B cell (primary cell): ENCODE measurements at regions not wholly inside any gene's neighbourhood (a gene's known extent, or its start where the extent isn't known, plus 50 kb on each side); places are given as distances from the start of the nearest gene placed in this dataset.
"Not testable (repeated sequence)": the region's sequence is repeated elsewhere in the genome, so short reads cannot be mapped to it uniquely, and the experiment has no call there.

Source experiments
- ATAC-seq: fragments of 200-7000 bp; cut with Tn5 transposase; one replicate; pipeline ENCODE4 v1.10.0; 2021; ENCODE audit warnings: low read depth, mild to moderate bottlenecking, moderate number of reproducible peaks, moderate library complexity
- CTCF ChIA-PET: fragments of 350-600 bp; sonication (Branson Sonifier 250); formaldehyde crosslinking; loops from one replicate; lab custom pipeline; 2021; ENCODE audit warnings: antibody characterized with exemption, inconsistent platforms; lab: Charles Lee
- POLR2A ChIA-PET: fragments of 350-600 bp; sonication (Branson Sonifier 250); formaldehyde crosslinking; loops from one replicate; lab custom pipeline; 2021; ENCODE audit warnings: antibody characterized with exemption; lab: Charles Lee
- DNase-seq: peaks from one replicate; pipeline ENCODE4 v3.0.0; 2013
- H2AFZ ChIP-seq: 2 replicates; pipeline ENCODE4 v1.6.1; 2012; ENCODE audit warnings: mild to moderate bottlenecking, low read depth, low read length; ENCODE audit not compliant: insufficient read depth, poor library complexity, severe bottlenecking
- H3K27ac ChIP-seq, 2 donors: 1 replicate in 1 of 2; 2 replicates in 1 of 2; pipeline ENCODE4 v1.5.1; 2012 to 2013; ENCODE audit warnings: low read length in 2 of 2, mild to moderate bottlenecking in 2 of 2, moderate library complexity in 1 of 2
- H3K27me3 ChIP-seq, 4 experiments: fragments of 200-600 bp in 1 of 4; sonication (generic) in 1 of 4; replicated peaks in 1 of 4; 1 replicate in 2 of 4; 2 replicates in 2 of 4; pipeline versions ENCODE4 v1.6.1 to v1.7.0; 2013 to 2016; ENCODE audit warnings: low read length in 3 of 4, mild to moderate bottlenecking in 2 of 4, mixed read lengths in 1 of 4, moderate library complexity in 1 of 4; ENCODE audit not compliant: insufficient read depth in 4 of 4, control insufficient read depth in 3 of 4; ENCODE audit errors: control extremely low read depth in 1 of 4
- H3K36me3 ChIP-seq, 2 experiments: replicated peaks in 1 of 2; 1 replicate in 1 of 2; 2 replicates in 1 of 2; pipeline versions ENCODE4 v1.6.1 to v1.7.1; 2013; ENCODE audit warnings: low read length in 1 of 2; ENCODE audit not compliant: insufficient read depth in 2 of 2, control insufficient read depth in 1 of 2; ENCODE audit errors: control extremely low read depth in 1 of 2, extremely low read depth in 1 of 2
- H3K4me1 ChIP-seq, 2 donors: fragments of 200-600 bp in 1 of 2; sonication (generic) in 1 of 2; 1 replicate in 1 of 2; 2 replicates in 1 of 2; pipeline versions ENCODE4 v1.5.1 to v1.6.1; 2013 to 2017; ENCODE audit warnings: low read length in 2 of 2; ENCODE audit not compliant: control insufficient read depth in 2 of 2, insufficient read depth in 2 of 2
- H3K4me2 ChIP-seq: replicated peaks from 2 replicates; pipeline ENCODE3; 2012; ENCODE audit warnings: mild to moderate bottlenecking, low read depth, low read length; ENCODE audit not compliant: poor library complexity, severe bottlenecking
- H3K4me3 ChIP-seq, 5 experiments: fragments of 200-600 bp in 1 of 5; sonication (generic) in 1 of 5; 1 replicate in 3 of 5; 2 replicates in 2 of 5; pipeline versions ENCODE4 v1.5.1 to v1.7.0; 2011 to 2016; ENCODE audit warnings: low read length in 4 of 5, mild to moderate bottlenecking in 4 of 5, low read depth in 2 of 5, control low read depth in 1 of 5, moderate library complexity in 1 of 5; ENCODE audit not compliant: insufficient read depth in 1 of 5; ENCODE audit errors: control extremely low read depth in 1 of 5, extremely low read depth in 1 of 5
- H3K79me2 ChIP-seq: fragments of 200-600 bp; sonication (generic); one replicate; pipeline ENCODE4 v1.6.0; 2016; ENCODE audit warnings: low read length; ENCODE audit not compliant: control insufficient read depth, insufficient read depth
- H3K9ac ChIP-seq: fragments of 200-600 bp; sonication (generic); 2 replicates; pipeline ENCODE4 v1.6.1; 2017; ENCODE audit warnings: mild to moderate bottlenecking, low read length, moderate library complexity
- H3K9me3 ChIP-seq, 3 donors: one replicate each; pipeline versions ENCODE4 v1.6.1 to v1.7.1; 2013; ENCODE audit warnings: low read length in 2 of 3; ENCODE audit not compliant: control insufficient read depth in 2 of 3, insufficient read depth in 1 of 3; ENCODE audit errors: control extremely low read depth in 1 of 3
- H4K20me1 ChIP-seq: 2 replicates; pipeline ENCODE4 v1.6.0; 2012; ENCODE audit warnings: mild to moderate bottlenecking, low read length; ENCODE audit not compliant: insufficient read depth, control insufficient read depth, poor library complexity, severe bottlenecking
- H3K27ac Mint-ChIP-seq: one replicate; pipeline ENCODE4 v1.8.0; 2021; ENCODE audit warnings: mixed read lengths
- H3K27me3 Mint-ChIP-seq: one replicate; pipeline ENCODE4 v1.8.0; 2021; ENCODE audit warnings: mixed read lengths
- H3K4me1 Mint-ChIP-seq: one replicate; pipeline ENCODE4 v1.8.0; 2021; ENCODE audit warnings: mixed read lengths
- H3K4me3 Mint-ChIP-seq: one replicate; pipeline ENCODE4 v1.8.0; 2021; ENCODE audit warnings: mixed read lengths
- H3K9me3 Mint-ChIP-seq: one replicate; pipeline ENCODE4 v1.8.0; 2022; ENCODE audit warnings: mixed read lengths; ENCODE audit not compliant: insufficient read depth
- EZH2 ChIP-seq: IDR thresholded peaks from 2 replicates; pipeline ENCODE4 v1.6.1; 2012; ENCODE audit warnings: borderline replicate concordance, low read depth, mild to moderate bottlenecking, moderate library complexity, low read length; ENCODE audit not compliant: insufficient read depth, poor library complexity, severe bottlenecking
- WGBS: methylation state at CpG from one replicate; pipeline ENCODE4 v1.1.5; 2013; ENCODE audit warnings: missing lambda C conversion rate; ENCODE audit not compliant: insufficient coverage; 5-methylcytosine and 5-hydroxymethylcytosine counted together
- intact Hi-C: fragments of 100-400 bp; cut with micrococcal nuclease; formaldehyde crosslinking; loops from one replicate; pipeline ENCODE4 v1.10.0; 2022
- TF ChIP-seq, protein P1 (sequence below): fragments of 200-600 bp; IDR thresholded peaks from one replicate; pipeline ENCODE4 v1.8.0; 2022; ENCODE audit warnings: antibody characterized with exemption, mild to moderate bottlenecking

DNA sequence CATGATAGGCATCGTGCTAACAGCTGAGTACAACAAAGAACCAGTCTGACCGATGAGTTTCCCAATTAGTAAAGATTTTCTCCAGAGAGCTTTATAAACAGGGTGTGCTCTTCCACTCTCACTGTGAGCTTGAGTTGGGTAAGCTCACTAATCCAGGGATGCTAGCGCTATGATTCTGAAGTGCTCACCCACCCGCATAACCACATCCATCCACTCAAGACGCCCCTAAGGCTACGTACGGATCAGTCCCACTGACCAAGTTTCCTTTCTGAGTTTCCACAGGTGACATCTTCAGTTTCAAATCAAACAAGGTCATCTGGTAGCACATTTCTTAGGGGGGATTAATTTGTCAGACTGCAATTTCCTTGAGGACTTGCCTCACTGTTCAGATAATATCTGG is 141.1 kb upstream of the ABI3BP start:
- ATAC-seq, result no peak
- H3K4me3 ChIP-seq, result no peak overlapping the region
- no peak overlapping the region for H3K9ac ChIP-seq
- Mint-ChIP-seq H3K4me1 (peaks cover 11% of the 10 kb centered on the region), H3K4me3 (no peak overlapping the region), H3K9me3 (peaks cover 3% of the 10 kb centered on the region), H3K27ac (no peak overlapping the region), H3K27me3 (peaks cover 3% of the 10 kb centered on the region)
- no peaks in the 10 kb centered on the region for H3K27me3 ChIP-seq
- no peak overlapping the region for H3K4me2 ChIP-seq
- no peak for DNase-seq
- peaks cover 0 to 3% of the 10 kb centered on the region in 2 donors for H3K4me1 ChIP-seq
- no peaks in the 10 kb centered on the region for H3K79me2 ChIP-seq
- ChIA-PET CTCF (no interaction called here), POLR2A (no interaction called here)
- peaks cover 0 to 4% (median 0%) of the 10 kb centered on the region in 3 donors for H3K9me3 ChIP-seq
- H3K27ac ChIP-seq, result no peak overlapping the region
- intact Hi-C loops, result no loop called here
- H2AFZ ChIP-seq, result no peak overlapping the region
- TF ChIP-seq EZH2, result no peak
- no peaks in the 10 kb centered on the region for H4K20me1 ChIP-seq
- WGBS, result 89% methylated on average over 3 of the region's 7 CpGs
- no peaks in the 10 kb centered on the region for H3K36me3 ChIP-seq

DNA sequence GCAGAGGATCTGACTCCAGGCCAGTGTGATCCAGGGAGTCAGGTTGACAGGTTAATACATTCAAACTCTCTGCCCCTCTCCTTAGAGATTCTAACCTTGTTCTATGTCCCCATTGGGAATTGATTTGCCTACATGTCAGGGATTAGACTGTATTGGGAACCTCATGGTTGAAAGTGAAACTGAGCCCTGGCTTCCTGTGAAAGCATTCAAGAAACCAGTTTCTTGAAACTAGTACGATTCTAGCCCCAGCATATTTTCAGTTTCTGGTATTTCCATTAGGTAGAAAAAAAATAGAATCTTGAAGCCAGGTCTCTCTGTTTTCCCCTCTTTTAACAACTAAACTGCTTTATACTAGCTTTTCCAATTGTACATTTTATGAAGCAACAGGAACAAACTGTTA is 140.4 kb upstream of the ABI3BP start:
- H3K27me3 ChIP-seq, result no peaks in the 10 kb centered on the region
- peaks cover 0 to 4% (median 0%) of the 10 kb centered on the region in 3 donors for H3K9me3 ChIP-seq
- ATAC-seq (no peak), DNase-seq (no peak)
- Mint-ChIP-seq H3K4me3 (no peak overlapping the region), H3K9me3 (peaks cover 3% of the 10 kb centered on the region), H3K4me1 (peaks cover 11% of the 10 kb centered on the region), H3K27me3 (peaks cover 4% of the 10 kb centered on the region), H3K27ac (no peak overlapping the region)
- H3K79me2 ChIP-seq, result no peaks in the 10 kb centered on the region
- ChIA-PET POLR2A (no interaction called here), CTCF (no interaction called here)
- intact Hi-C loops, result no loop called here
- peak overlapping the region; percentile 18 for H3K4me2 ChIP-seq
- no peak overlapping the region for H3K9ac ChIP-seq
- no peak overlapping the region for H2AFZ ChIP-seq
- no peaks in the 10 kb centered on the region for H4K20me1 ChIP-seq
- H3K4me3 ChIP-seq, result no peak overlapping the region
- H3K27ac ChIP-seq, result no peak overlapping the region
- H3K4me1 ChIP-seq, result peaks cover 0 to 3% of the 10 kb centered on the region in 2 donors
- WGBS, result no CpG with 5 or more reads among the region's 1 CpG
- no peaks in the 10 kb centered on the region for H3K36me3 ChIP-seq
- TF ChIP-seq, protein P1, sequence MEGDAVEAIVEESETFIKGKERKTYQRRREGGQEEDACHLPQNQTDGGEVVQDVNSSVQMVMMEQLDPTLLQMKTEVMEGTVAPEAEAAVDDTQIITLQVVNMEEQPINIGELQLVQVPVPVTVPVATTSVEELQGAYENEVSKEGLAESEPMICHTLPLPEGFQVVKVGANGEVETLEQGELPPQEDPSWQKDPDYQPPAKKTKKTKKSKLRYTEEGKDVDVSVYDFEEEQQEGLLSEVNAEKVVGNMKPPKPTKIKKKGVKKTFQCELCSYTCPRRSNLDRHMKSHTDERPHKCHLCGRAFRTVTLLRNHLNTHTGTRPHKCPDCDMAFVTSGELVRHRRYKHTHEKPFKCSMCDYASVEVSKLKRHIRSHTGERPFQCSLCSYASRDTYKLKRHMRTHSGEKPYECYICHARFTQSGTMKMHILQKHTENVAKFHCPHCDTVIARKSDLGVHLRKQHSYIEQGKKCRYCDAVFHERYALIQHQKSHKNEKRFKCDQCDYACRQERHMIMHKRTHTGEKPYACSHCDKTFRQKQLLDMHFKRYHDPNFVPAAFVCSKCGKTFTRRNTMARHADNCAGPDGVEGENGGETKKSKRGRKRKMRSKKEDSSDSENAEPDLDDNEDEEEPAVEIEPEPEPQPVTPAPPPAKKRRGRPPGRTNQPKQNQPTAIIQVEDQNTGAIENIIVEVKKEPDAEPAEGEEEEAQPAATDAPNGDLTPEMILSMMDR, result no peak
- no peak for TF ChIP-seq EZH2

DNA sequence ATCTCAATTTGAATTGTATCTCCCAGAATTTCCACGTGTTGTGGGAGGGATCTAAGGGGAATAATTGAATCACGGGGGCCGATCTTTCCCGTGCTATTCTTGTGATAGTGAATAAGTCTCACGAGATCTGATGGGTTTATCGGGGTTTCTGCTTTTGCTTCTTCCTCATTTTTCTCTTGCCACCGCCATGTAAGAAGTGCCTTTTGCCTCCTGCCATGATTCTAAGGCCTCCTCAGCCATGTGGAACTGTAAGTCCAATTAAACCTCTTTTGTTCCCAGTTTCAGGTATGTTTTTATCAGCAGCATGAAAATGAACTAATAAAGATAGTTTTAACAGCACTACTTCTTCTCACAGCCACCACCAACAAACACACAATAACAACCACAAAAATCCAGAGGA is 140.0 kb upstream of the ABI3BP start:
- H3K79me2 ChIP-seq, H3K4me3 Mint-ChIP-seq, POLR2A ChIA-PET, H3K4me1 ChIP-seq, intact Hi-C loops, H3K36me3 ChIP-seq, CTCF ChIA-PET, DNase-seq, H3K9me3 ChIP-seq, H3K9me3 Mint-ChIP-seq, H4K20me1 ChIP-seq, H3K27me3 Mint-ChIP-seq, H3K4me2 ChIP-seq, H3K27ac ChIP-seq, H3K27ac Mint-ChIP-seq, H3K27me3 ChIP-seq, H3K4me3 ChIP-seq, H3K9ac ChIP-seq, ATAC-seq, H2AFZ ChIP-seq: not testable (repeated sequence)
- WGBS, result 77% methylated on average over 4 of the region's 7 CpGs
- H3K4me1 Mint-ChIP-seq, result peaks cover 11% of the 10 kb centered on the region
